A673 (cell line): ENCODE measurements at regions not wholly inside any gene's neighbourhood (a gene's known extent, or its start where the extent isn't known, plus 50 kb on each side); places are given as distances from the start of the nearest gene placed in this dataset.

Source experiments
- EZH2 ChIP-seq: fragments of 200-600 bp; sonication (generic); IDR thresholded peaks from 2 replicates; pipeline ENCODE4 v1.6.1; 2017; ENCODE audit warnings: borderline replicate concordance, low read depth, mild to moderate bottlenecking, mixed read lengths, antibody characterized with exemption, low read length; ENCODE audit not compliant: poor library complexity, severe bottlenecking
- TF ChIP-seq, protein P1 (sequence below): fragments of 300-800, 200-600 bp; sonication (generic); conservative IDR thresholded peaks from 2 replicates; pipeline ENCODE4 v1.5.1; 2017; ENCODE audit warnings: low read depth, mild to moderate bottlenecking, antibody characterized with exemption, low read length, moderate library complexity, mixed read lengths

DNA sequence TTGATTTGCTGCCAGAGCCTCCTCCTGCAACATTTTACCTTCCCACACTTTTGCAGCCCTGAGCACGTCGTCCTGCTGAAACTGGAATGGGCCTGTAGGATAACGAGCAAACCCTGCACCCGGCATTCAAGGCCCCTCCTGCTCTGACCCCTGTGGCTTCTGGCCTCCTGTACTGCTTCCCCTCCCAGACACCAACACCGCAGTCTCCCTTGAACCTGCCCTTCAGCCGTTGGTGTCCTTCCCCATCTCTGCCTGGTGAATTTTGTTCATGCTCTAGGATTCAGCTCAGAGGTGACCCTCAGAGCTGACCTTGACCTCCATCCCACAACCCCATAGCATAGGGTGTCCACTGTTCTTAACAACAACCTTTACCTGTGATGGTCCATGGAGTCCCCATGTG is 535.1 kb downstream of the MATN1 start:
- TF ChIP-seq, protein P1, sequence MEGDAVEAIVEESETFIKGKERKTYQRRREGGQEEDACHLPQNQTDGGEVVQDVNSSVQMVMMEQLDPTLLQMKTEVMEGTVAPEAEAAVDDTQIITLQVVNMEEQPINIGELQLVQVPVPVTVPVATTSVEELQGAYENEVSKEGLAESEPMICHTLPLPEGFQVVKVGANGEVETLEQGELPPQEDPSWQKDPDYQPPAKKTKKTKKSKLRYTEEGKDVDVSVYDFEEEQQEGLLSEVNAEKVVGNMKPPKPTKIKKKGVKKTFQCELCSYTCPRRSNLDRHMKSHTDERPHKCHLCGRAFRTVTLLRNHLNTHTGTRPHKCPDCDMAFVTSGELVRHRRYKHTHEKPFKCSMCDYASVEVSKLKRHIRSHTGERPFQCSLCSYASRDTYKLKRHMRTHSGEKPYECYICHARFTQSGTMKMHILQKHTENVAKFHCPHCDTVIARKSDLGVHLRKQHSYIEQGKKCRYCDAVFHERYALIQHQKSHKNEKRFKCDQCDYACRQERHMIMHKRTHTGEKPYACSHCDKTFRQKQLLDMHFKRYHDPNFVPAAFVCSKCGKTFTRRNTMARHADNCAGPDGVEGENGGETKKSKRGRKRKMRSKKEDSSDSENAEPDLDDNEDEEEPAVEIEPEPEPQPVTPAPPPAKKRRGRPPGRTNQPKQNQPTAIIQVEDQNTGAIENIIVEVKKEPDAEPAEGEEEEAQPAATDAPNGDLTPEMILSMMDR: no peak
- no peak for TF ChIP-seq EZH2
